Dermis blood vessel endothelial cell (primary cell): ENCODE measurements at regions not wholly inside any gene's neighbourhood (a gene's known extent, or its start where the extent isn't known, plus 50 kb on each side); places are given as distances from the start of the nearest gene placed in this dataset.
A peak's percentile ranks its signal among the peaks of the same experiment; 100 is the strongest.

Experiments used
- DNase-seq: peaks from one replicate; pipeline ENCODE4 v3.0.0; 2010

GRCh38 chr7:16223963-16224707 is 197.2 kb downstream of the CRPPA start:
- DNase-seq = no peak

- no peak for DNase-seq
Measured at GRCh38 chr7:16212610-16213009, 208.7 kb downstream of the CRPPA start.

- no peak for DNase-seq
Measured at GRCh38 chr7:16212032-16212431, 209.3 kb downstream of the CRPPA start.

GRCh38 chr7:16211402-16211925 is 209.9 kb downstream of the CRPPA start:
- DNase-seq = no peak

GRCh38 chr7:16210171-16210570 is 211.2 kb downstream of the CRPPA start:
- no peak for DNase-seq

GRCh38 chr7:16207321-16207720 is 214.0 kb downstream of the CRPPA start:
- no peak for DNase-seq

- DNase-seq = no peak
Measured at GRCh38 chr7:16205466-16205865, 215.9 kb downstream of the CRPPA start.

- no peak for DNase-seq
Measured at GRCh38 chr7:16204953-16205352, 216.4 kb downstream of the CRPPA start.

- no peak for DNase-seq
Measured at GRCh38 chr7:16203065-16203464, 218.3 kb downstream of the CRPPA start.

- DNase-seq = peak; percentile 54
Measured at GRCh38 chr7:16202303-16202702, 219.0 kb downstream of the CRPPA start.

GRCh38 chr7:16200591-16200990 is 220.7 kb downstream of the CRPPA start:
- no peak for DNase-seq

GRCh38 chr7:16193631-16194030 is 227.7 kb downstream of the CRPPA start:
- DNase-seq = no peak

- no peak for DNase-seq
Measured at GRCh38 chr7:16189026-16189715, 232.2 kb downstream of the CRPPA start.

- no peak for DNase-seq
Measured at GRCh38 chr7:16187131-16187530, 234.2 kb downstream of the CRPPA start.

- DNase-seq = no peak
Measured at GRCh38 chr7:16178585-16178984, 242.8 kb downstream of the CRPPA start.

- DNase-seq = no peak
Measured at GRCh38 chr7:16178092-16178491, 243.2 kb downstream of the CRPPA start.

- no peak for DNase-seq
Measured at GRCh38 chr7:16174253-16174652, 247.1 kb downstream of the CRPPA start.

GRCh38 chr7:16172366-16172765 is 249.0 kb downstream of the CRPPA start:
- no peak for DNase-seq

GRCh38 chr7:16171928-16172327 is 249.4 kb downstream of the CRPPA start:
- DNase-seq = no peak

- no peak for DNase-seq
Measured at GRCh38 chr7:16170671-16171070, 250.7 kb downstream of the CRPPA start.

GRCh38 chr7:16169537-16169936 is 251.8 kb downstream of the CRPPA start:
- peak; percentile 1 for DNase-seq

- DNase-seq = no peak
Measured at GRCh38 chr7:16167526-16167925, 253.8 kb downstream of the CRPPA start.

- no peak for DNase-seq
Measured at GRCh38 chr7:16144361-16144760, 277.0 kb downstream of the CRPPA start.

GRCh38 chr7:16137944-16138343 is 283.4 kb downstream of the CRPPA start:
- no peak for DNase-seq
